HL-60 (cell line): ENCODE measurements at regions not wholly inside any gene's neighbourhood (a gene's known extent, or its start where the extent isn't known, plus 50 kb on each side); places are given as distances from the start of the nearest gene placed in this dataset.

ENCODE experiments used
- DNase-seq, 2 experiments: peaks; one replicate each; pipeline ENCODE4 v3.0.0-alpha.2; 2010 to 2020; ENCODE audit warnings: low read depth in 1 of 2, low spot score in 1 of 2
- H3K27ac ChIP-seq: fragments of 250-450 bp; sonication (Bioruptor Pico); replicated peaks from 2 replicates; pipeline ENCODE4 v1.5.1; 2020; ENCODE audit warnings: mild to moderate bottlenecking, moderate library complexity
- H3K27me3 ChIP-seq: fragments of 250-450 bp; sonication (Bioruptor Pico); 2 replicates; pipeline ENCODE4 v1.5.1; 2021; ENCODE audit warnings: mild to moderate bottlenecking, moderate library complexity; ENCODE audit not compliant: insufficient read depth, poor library complexity, severe bottlenecking
- H3K4me3 ChIP-seq: replicated peaks from 2 replicates; pipeline ENCODE4 v1.5.1; 2011; ENCODE audit warnings: mild to moderate bottlenecking, control low read depth, low read length; ENCODE audit not compliant: insufficient read depth
- GABPA ChIP-seq: IDR thresholded peaks from 2 replicates; pipeline ENCODE4 v1.6.1; 2012; ENCODE audit warnings: low read depth
- POLR2AphosphoS5 ChIP-seq: IDR thresholded peaks from 2 replicates; pipeline ENCODE4 v1.6.1; 2012; ENCODE audit warnings: low read depth
- REST ChIP-seq: IDR thresholded peaks from 2 replicates; pipeline ENCODE4 v1.6.1; 2012; ENCODE audit warnings: low read depth; ENCODE audit not compliant: insufficient replicate concordance
- SPI1 ChIP-seq: IDR thresholded peaks from 2 replicates; pipeline ENCODE4 v1.6.1; 2012; ENCODE audit warnings: low read depth, mild to moderate bottlenecking, borderline replicate concordance
- TF ChIP-seq, protein P1 (sequence below): IDR thresholded peaks from one replicate; pipeline ENCODE4 v1.5.1; 2011; ENCODE audit warnings: low read length, control low read depth, inconsistent platforms; ENCODE audit not compliant: insufficient read depth

DNA sequence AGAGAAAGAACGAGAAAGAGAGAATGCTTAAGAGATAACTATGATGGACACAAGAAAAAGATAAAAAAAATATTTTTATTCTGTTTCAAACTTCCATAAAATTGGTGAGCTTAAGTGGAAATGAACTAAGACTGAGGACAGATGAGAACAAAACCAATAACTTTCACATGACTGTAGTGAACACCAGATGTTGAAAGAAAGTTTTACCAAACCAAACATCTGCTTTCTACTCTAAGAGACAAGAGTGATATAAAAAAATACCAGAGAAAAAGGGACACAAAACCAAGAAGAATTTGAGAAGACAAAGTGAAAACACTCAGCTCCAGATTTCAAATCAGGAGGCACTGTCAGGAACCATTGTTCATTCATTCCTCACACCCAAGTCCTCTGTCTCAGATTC, 147.9 kb downstream of the IMPG2 start:
- no peak for DNase-seq
- Histone ChIP-seq H3K27me3 (no peaks in the 10 kb centered on the region), H3K4me3 (no peak overlapping the region), H3K27ac (no peak overlapping the region)
- TF ChIP-seq POLR2AphosphoS5 (no peak), REST (no peak), GABPA (no peak), SPI1 (no peak)
- TF ChIP-seq, protein P1, sequence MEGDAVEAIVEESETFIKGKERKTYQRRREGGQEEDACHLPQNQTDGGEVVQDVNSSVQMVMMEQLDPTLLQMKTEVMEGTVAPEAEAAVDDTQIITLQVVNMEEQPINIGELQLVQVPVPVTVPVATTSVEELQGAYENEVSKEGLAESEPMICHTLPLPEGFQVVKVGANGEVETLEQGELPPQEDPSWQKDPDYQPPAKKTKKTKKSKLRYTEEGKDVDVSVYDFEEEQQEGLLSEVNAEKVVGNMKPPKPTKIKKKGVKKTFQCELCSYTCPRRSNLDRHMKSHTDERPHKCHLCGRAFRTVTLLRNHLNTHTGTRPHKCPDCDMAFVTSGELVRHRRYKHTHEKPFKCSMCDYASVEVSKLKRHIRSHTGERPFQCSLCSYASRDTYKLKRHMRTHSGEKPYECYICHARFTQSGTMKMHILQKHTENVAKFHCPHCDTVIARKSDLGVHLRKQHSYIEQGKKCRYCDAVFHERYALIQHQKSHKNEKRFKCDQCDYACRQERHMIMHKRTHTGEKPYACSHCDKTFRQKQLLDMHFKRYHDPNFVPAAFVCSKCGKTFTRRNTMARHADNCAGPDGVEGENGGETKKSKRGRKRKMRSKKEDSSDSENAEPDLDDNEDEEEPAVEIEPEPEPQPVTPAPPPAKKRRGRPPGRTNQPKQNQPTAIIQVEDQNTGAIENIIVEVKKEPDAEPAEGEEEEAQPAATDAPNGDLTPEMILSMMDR = no peak

DNA sequence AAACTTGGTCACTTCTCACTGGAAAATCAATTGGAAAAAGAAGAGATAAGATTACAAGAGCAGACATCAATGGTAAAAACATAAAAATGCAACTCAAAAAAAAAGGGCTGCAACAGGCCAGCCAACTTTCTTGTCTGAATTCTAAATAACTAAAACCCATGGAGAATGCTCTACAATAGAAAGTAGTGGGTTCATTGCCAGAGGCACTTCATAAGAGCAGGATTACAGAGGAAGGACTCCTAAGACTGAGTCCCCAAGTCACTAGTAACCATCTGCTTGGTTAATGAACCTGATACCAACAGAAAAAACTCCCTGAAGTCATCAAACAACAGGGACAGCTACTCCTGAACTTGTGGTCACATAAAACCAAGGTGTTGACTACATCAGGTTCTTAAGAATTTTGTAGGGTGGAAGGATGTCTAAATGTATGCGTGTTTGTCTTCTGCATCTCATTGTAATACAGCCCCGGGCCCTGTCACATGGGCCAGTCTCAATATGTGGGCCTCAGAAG, 148.6 kb downstream of the IMPG2 start:
- TF ChIP-seq, protein P1 = no peak
- no peak for TF ChIP-seq SPI1
- TF ChIP-seq REST = no peak
- no peak for TF ChIP-seq POLR2AphosphoS5
- TF ChIP-seq GABPA = no peak
- no peak for DNase-seq
- Histone ChIP-seq H3K27me3 (peaks cover under 1% of the 10 kb centered on the region), H3K27ac (no peak overlapping the region), H3K4me3 (no peak overlapping the region)

DNA sequence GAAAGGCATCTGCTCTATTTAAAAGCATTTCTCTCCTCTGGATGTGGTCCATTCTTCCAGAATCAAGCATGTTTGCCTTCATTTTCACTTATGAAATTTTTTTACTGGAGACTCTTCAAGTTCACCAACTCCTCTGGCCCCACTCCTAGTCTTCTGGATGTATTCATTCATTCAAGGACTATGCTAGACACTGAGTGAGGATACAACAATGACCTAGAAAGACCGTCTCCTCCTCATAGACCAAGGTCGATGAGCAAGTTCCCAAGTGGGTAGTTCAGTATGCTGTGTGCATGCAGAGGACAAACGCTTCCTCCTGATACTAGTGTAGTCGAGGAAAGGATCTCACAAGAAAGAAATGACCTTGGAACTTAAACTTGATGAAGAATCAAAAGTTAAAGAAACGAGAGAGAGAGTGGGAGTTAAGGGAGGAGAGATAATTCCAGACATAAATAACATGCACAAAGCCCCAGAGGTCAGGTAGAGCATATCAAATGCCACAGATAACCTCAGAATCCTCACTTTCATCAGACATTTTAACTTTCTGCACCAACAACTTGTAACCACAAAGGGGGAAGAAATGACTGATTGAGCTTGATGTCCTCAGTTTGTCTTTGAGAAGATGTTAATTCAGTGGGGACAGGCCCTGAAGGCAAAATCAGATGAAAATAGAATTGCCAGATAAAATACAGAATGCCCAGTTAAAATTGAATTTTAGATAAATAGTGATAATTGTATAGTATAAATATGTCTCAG, 149.4 kb downstream of the IMPG2 start:
- Histone ChIP-seq H3K4me3 (no peak overlapping the region), H3K27ac (no peak overlapping the region), H3K27me3 (peaks cover 2% of the 10 kb centered on the region)
- DNase-seq = no peak
- TF ChIP-seq SPI1 (no peak), GABPA (no peak), REST (no peak), POLR2AphosphoS5 (no peak)
- TF ChIP-seq, protein P1 = no peak
